H9 (cell line): ENCODE measurements at regions not wholly inside any gene's neighbourhood (a gene's known extent, or its start where the extent isn't known, plus 50 kb on each side); places are given as distances from the start of the nearest gene placed in this dataset.

Experiments
- DNase-seq: peaks from one replicate; pipeline ENCODE4 v3.0.0-alpha.2; 2017
- H2AFZ ChIP-seq: one replicate; pipeline ENCODE4 v1.6.1; 2013; ENCODE audit warnings: mild to moderate bottlenecking, low read length, control low read depth, moderate library complexity
- H2AK5ac ChIP-seq: 2 replicates; pipeline ENCODE4 v1.6.1; 2013; ENCODE audit warnings: low read length, control low read depth, mixed read lengths; ENCODE audit not compliant: insufficient read length
- H2BK120ac ChIP-seq: one replicate; pipeline ENCODE4 v1.6.1; 2013; ENCODE audit warnings: low read depth, mild to moderate bottlenecking, low read length, control low read depth, inconsistent platforms; ENCODE audit not compliant: poor library complexity, severe bottlenecking
- H2BK12ac ChIP-seq: 2 replicates; pipeline ENCODE4 v1.6.1; 2013; ENCODE audit warnings: low read length, control low read depth, mixed read lengths, low read depth; ENCODE audit not compliant: insufficient read length
- H2BK15ac ChIP-seq: 2 replicates; pipeline ENCODE4 v1.6.1; 2013; ENCODE audit warnings: low read depth, low read length, control low read depth
- H2BK20ac ChIP-seq: one replicate; pipeline ENCODE4 v1.6.1; 2013; ENCODE audit warnings: low read depth, mild to moderate bottlenecking, low read length, control low read depth, inconsistent platforms; ENCODE audit not compliant: poor library complexity, severe bottlenecking
- H2BK5ac ChIP-seq: 2 replicates; pipeline ENCODE4 v1.6.1; 2013; ENCODE audit warnings: low read length, control low read depth, mixed read lengths; ENCODE audit not compliant: insufficient read length
- H3K14ac ChIP-seq: 2 replicates; pipeline ENCODE4 v1.6.1; 2013; ENCODE audit warnings: low read length, control low read depth; ENCODE audit not compliant: insufficient read depth
- H3K18ac ChIP-seq: 2 replicates; pipeline ENCODE4 v1.6.1; 2013; ENCODE audit warnings: low read depth, mild to moderate bottlenecking, mixed read lengths, low read length, control low read depth; ENCODE audit not compliant: insufficient read length
- H3K23ac ChIP-seq: 2 replicates; pipeline ENCODE4 v1.6.1; 2013; ENCODE audit warnings: low read length, control low read depth, mixed read lengths, low read depth; ENCODE audit not compliant: insufficient read length
- H3K23me2 ChIP-seq: 2 replicates; pipeline ENCODE4 v1.6.1; 2013; ENCODE audit warnings: low read depth, mild to moderate bottlenecking, mixed read lengths, low read length, control low read depth; ENCODE audit not compliant: insufficient read length, poor library complexity, severe bottlenecking
- H3K27ac ChIP-seq: 2 replicates; pipeline ENCODE4 v1.5.1; 2013; ENCODE audit warnings: low read length, control low read depth, mixed read lengths, low read depth; ENCODE audit not compliant: insufficient read length
- H3K27me3 ChIP-seq: 2 replicates; pipeline ENCODE4 v1.6.1; 2013; ENCODE audit warnings: low read length, control low read depth, inconsistent platforms; ENCODE audit not compliant: insufficient read depth
- H3K4ac ChIP-seq: 2 replicates; pipeline ENCODE4 v1.6.1; 2013; ENCODE audit warnings: low read depth, mild to moderate bottlenecking, control low read depth, inconsistent platforms, low read length, moderate library complexity
- H3K4me1 ChIP-seq: 2 replicates; pipeline ENCODE4 v1.6.1; 2013; ENCODE audit warnings: low read length, control low read depth, inconsistent platforms; ENCODE audit not compliant: insufficient read depth
- H3K4me2 ChIP-seq: 2 replicates; pipeline ENCODE4 v1.6.1; 2013; ENCODE audit warnings: low read length, control low read depth, mixed read lengths; ENCODE audit not compliant: insufficient read length, insufficient read depth
- H3K56ac ChIP-seq: 2 replicates; pipeline ENCODE4 v1.6.1; 2013; ENCODE audit warnings: low read depth, mild to moderate bottlenecking, mixed read lengths, low read length, control low read depth; ENCODE audit not compliant: insufficient read length
- H3K79me1 ChIP-seq: 2 replicates; pipeline ENCODE4 v1.6.1; 2013; ENCODE audit warnings: low read depth, mild to moderate bottlenecking, moderate library complexity, low read length, control low read depth, inconsistent platforms; ENCODE audit not compliant: insufficient read depth, poor library complexity, severe bottlenecking
- H3K79me2 ChIP-seq: 2 replicates; pipeline ENCODE4 v1.6.1; 2013; ENCODE audit warnings: low read length, control low read depth, inconsistent platforms; ENCODE audit not compliant: insufficient read depth
- H3K9ac ChIP-seq: 2 replicates; pipeline ENCODE4 v1.6.1; 2013; ENCODE audit warnings: low read length, control low read depth, mixed read lengths; ENCODE audit not compliant: insufficient read length; ENCODE audit errors: extremely low read depth
- H3K9me3 ChIP-seq: one replicate; pipeline ENCODE4 v1.6.1; 2013; ENCODE audit warnings: low read depth, low read length, inconsistent platforms; ENCODE audit not compliant: control insufficient read depth
- H3T11ph ChIP-seq: one replicate; pipeline ENCODE4 v1.6.1; 2013; ENCODE audit warnings: mild to moderate bottlenecking, low read length, control low read depth, inconsistent platforms
- H4K20me1 ChIP-seq: one replicate; pipeline ENCODE4 v1.6.1; 2013; ENCODE audit not compliant: control insufficient read depth, insufficient read length, insufficient read depth
- H4K5ac ChIP-seq: 2 replicates; pipeline ENCODE4 v1.6.1; 2013; ENCODE audit warnings: low read depth, mild to moderate bottlenecking, mixed read lengths, low read length, control low read depth; ENCODE audit not compliant: insufficient read length
- H4K8ac ChIP-seq: replicated peaks from 2 replicates; pipeline ENCODE4 v1.6.1; 2013; ENCODE audit warnings: low read length, control low read depth, mixed read lengths, low read depth; ENCODE audit not compliant: insufficient read length
- H4K91ac ChIP-seq: 2 replicates; pipeline ENCODE4 v1.6.1; 2013; ENCODE audit warnings: low read depth, mild to moderate bottlenecking, moderate library complexity, mixed read lengths, low read length, control low read depth; ENCODE audit not compliant: insufficient read length
- H3K27ac Mint-ChIP-seq, 3 experiments: 2 replicates in 2 of 3; 3 replicates in 1 of 3; pipeline ENCODE4 v1.8.0; 2020 to 2021; ENCODE audit warnings: mixed read lengths in 3 of 3, mild to moderate bottlenecking in 1 of 3, moderate library complexity in 1 of 3
- H3K27me3 Mint-ChIP-seq: 2 replicates; pipeline ENCODE4 v1.8.0; 2021; ENCODE audit warnings: low read depth, mild to moderate bottlenecking, moderate library complexity, mixed read lengths
- H3K36me3 Mint-ChIP-seq, 3 experiments: 2 replicates in 2 of 3; 3 replicates in 1 of 3; pipeline ENCODE4 v1.8.0; 2020 to 2021; ENCODE audit warnings: low read depth in 3 of 3, mixed read lengths in 3 of 3; ENCODE audit not compliant: insufficient read depth in 1 of 3
- H3K4me1 Mint-ChIP-seq, 2 experiments: 2 replicates each; pipeline ENCODE4 v1.8.0; 2020; ENCODE audit warnings: mixed read lengths in 2 of 2
- H3K4me3 Mint-ChIP-seq, 2 experiments: 2 replicates in 1 of 2; 3 replicates in 1 of 2; pipeline ENCODE4 v1.8.0; 2020 to 2021; ENCODE audit warnings: mild to moderate bottlenecking in 2 of 2, mixed read lengths in 2 of 2, moderate library complexity in 1 of 2
- H3K9me3 Mint-ChIP-seq, 2 experiments: 2 replicates in 1 of 2; 3 replicates in 1 of 2; pipeline ENCODE4 v1.8.0; 2020; ENCODE audit warnings: mild to moderate bottlenecking in 2 of 2, mixed read lengths in 2 of 2, moderate library complexity in 1 of 2
- WGBS: extraction: QIAGEN DNeasy Blood & Tissue Kit; methylation state at CpG from one replicate; pipeline ENCODE4 v1.1.7; 2013; ENCODE audit warnings: missing lambda C conversion rate, low lambda C conversion rate, mixed read lengths; ENCODE audit not compliant: insufficient read length; ENCODE audit errors: extremely low coverage; 5-methylcytosine and 5-hydroxymethylcytosine counted together
- TF ChIP-seq, protein P1 (sequence below): fragments of 200-600 bp; sonication (generic); conservative IDR thresholded peaks from 3 replicates; pipeline ENCODE4 v1.8.0; 2021; ENCODE audit warnings: antibody characterized with exemption, mild to moderate bottlenecking

DNA sequence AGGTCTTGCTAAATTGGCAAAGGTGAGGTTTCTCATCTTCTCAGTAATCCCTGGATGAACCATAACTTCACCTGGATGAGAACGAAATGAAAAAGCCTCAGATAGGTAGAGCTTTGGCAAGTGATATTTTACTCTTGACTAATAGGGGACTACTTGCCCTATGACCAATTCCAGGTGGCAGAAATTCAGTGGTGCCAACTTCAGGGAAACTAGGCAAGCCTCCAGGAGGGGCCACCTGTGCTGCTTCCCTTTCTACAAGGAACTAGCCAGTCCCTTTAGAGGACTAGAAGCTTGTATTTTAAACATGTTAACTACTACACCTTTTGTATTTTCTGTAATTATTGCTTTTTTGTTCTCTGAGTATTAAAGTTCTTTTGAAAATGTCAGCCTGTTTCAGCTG, 169.0 kb upstream of the GRIA1 start:
- Histone ChIP-seq H3K23ac (no peak overlapping the region), H3K79me2 (no peaks in the 10 kb centered on the region), H3K79me1 (no peaks in the 10 kb centered on the region), H4K5ac (no peak overlapping the region), H2AK5ac (no peak overlapping the region), H2BK15ac (no peak overlapping the region), H3K4me2 (no peak overlapping the region), H3K9ac (no peak overlapping the region), H2BK12ac (no peak overlapping the region), H2BK5ac (no peak overlapping the region), H3T11ph (no peak overlapping the region), H2AFZ (no peak overlapping the region), H3K4me1 (no peaks in the 10 kb centered on the region; the same call in 1 of the 2 replicates), H4K20me1 (no peaks in the 10 kb centered on the region), H4K91ac (no peak overlapping the region), H3K18ac (no peak overlapping the region), H3K23me2 (no peaks in the 10 kb centered on the region), H2BK20ac (no peak overlapping the region), H3K9me3 (no peaks in the 10 kb centered on the region), H3K56ac (no peak overlapping the region), H4K8ac (no peak overlapping the region), H3K4ac (no peak overlapping the region), H2BK120ac (no peak overlapping the region), H3K14ac (no peak overlapping the region), H3K27me3 (no peaks in the 10 kb centered on the region; the same call in 1 of the 2 replicates), H3K27ac (no peak overlapping the region)
- H3K27ac Mint-ChIP-seq, result no peak overlapping the region
- WGBS, result no CpG with 5 or more reads among the region's 1 CpG
- no peak overlapping the region for H3K4me3 Mint-ChIP-seq
- TF ChIP-seq, protein P1, sequence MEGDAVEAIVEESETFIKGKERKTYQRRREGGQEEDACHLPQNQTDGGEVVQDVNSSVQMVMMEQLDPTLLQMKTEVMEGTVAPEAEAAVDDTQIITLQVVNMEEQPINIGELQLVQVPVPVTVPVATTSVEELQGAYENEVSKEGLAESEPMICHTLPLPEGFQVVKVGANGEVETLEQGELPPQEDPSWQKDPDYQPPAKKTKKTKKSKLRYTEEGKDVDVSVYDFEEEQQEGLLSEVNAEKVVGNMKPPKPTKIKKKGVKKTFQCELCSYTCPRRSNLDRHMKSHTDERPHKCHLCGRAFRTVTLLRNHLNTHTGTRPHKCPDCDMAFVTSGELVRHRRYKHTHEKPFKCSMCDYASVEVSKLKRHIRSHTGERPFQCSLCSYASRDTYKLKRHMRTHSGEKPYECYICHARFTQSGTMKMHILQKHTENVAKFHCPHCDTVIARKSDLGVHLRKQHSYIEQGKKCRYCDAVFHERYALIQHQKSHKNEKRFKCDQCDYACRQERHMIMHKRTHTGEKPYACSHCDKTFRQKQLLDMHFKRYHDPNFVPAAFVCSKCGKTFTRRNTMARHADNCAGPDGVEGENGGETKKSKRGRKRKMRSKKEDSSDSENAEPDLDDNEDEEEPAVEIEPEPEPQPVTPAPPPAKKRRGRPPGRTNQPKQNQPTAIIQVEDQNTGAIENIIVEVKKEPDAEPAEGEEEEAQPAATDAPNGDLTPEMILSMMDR, result no peak
- H3K36me3 Mint-ChIP-seq, result no peaks in the 10 kb centered on the region; a peak in 1 of 7 replicates
- H3K4me1 Mint-ChIP-seq, result peaks cover 10 to 12% of the 10 kb centered on the region in 2 experiments
- H3K27me3 Mint-ChIP-seq, result no peaks in the 10 kb centered on the region
- no peak for DNase-seq
- H3K9me3 Mint-ChIP-seq, result no peaks in the 10 kb centered on the region
